ENCODE measurements at regions not wholly inside any gene's neighbourhood (a gene's known extent, or its start where the extent isn't known, plus 50 kb on each side); places are given as distances from the start of the nearest gene placed in this dataset.

DNA sequence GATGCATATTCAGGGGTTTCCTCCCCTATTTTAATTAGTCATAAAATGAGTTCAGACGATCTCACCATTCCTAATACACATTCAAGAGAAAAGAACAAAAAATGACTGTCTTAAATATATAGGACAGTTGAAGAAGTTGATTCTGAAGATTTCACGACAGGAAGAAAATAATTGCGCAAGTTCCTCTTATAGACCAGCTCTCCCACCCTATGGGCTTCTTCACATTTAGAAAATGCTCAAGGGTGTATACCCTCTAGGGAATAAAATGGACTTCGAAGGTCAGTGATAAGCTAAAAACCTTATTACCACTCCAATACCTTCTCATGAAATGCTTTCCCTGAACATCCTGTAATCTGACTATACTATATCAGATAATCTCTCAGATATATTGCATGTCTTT is 149.2 kb upstream of the TEX13C start:
- TF ChIP-seq, protein P1, sequence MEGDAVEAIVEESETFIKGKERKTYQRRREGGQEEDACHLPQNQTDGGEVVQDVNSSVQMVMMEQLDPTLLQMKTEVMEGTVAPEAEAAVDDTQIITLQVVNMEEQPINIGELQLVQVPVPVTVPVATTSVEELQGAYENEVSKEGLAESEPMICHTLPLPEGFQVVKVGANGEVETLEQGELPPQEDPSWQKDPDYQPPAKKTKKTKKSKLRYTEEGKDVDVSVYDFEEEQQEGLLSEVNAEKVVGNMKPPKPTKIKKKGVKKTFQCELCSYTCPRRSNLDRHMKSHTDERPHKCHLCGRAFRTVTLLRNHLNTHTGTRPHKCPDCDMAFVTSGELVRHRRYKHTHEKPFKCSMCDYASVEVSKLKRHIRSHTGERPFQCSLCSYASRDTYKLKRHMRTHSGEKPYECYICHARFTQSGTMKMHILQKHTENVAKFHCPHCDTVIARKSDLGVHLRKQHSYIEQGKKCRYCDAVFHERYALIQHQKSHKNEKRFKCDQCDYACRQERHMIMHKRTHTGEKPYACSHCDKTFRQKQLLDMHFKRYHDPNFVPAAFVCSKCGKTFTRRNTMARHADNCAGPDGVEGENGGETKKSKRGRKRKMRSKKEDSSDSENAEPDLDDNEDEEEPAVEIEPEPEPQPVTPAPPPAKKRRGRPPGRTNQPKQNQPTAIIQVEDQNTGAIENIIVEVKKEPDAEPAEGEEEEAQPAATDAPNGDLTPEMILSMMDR (IDR thresholded peaks at IDR 0.05) = no peak
- no peak for TF ChIP-seq POLR2A (IDR thresholded peaks at IDR 0.05)

DNA sequence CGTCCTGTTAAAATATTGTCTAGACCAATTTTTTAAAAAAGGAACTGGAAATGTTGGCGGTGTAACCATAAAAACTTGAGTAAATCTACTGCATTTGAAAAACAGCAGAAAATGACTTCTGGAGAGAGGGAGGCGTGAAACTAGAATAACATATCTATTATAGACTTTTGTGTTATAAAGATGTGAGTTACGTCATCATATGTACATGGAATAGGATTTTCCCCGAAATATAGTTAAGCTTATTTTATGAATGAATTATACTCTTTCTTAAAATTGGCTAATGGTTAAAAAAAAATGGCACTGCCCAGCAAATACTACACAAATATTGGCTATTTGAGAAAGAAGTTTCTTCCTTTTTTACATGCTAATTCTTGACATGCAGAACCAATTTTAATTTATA is 147.1 kb upstream of the TEX13C start:
- no peak for DNase-seq

More for the DNA sequence above, 149.2 kb upstream of the TEX13C start:
- 77 to 83% methylated on average over 4 of the region's 4 CpGs for WGBS, 2 donors
- intact Hi-C loops (cut with DNase I) = no loop called here
- no peaks in the 10 kb centered on the region for H3K4me1 ChIP-seq
- no peaks in the 10 kb centered on the region for H3K27me3 ChIP-seq
- DNase-seq = no peak
- H3K9me3 ChIP-seq = no peaks in the 10 kb centered on the region
- no peak overlapping the region for H3K27ac ChIP-seq
- no peak overlapping the region for H3K4me3 ChIP-seq
- H3K36me3 ChIP-seq = no peaks in the 10 kb centered on the region

DNA sequence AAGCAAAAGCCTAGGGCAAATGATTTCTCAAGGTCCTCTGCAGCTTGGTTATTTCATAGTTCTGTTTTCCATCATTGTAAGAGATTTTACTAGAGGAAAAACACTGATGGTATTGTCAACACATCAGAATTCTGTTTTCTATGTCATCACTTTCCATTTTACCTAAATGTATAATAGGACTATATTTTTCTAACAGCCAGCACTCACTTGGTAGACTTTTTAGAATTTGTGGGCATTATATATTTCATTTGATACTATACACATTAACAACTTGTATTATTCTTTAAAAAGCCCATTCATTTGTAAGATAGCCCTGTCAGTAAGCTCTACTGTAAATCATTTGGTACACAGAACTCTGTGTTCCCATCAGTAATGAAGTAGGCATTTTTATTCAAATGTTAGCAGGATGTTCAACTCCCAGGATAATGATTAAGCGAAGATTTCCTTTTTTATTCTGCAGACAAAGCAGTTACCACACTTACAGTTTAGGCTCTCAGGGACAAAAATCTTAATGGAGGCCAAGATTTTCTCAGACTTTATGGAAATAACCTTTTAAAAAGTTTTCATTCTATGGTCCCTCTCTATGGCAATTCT is 143.6 kb upstream of the TEX13C start:
- H3K4me1 ChIP-seq = no peaks in the 10 kb centered on the region
- WGBS, 2 donors = 0 to 41% methylated on average over 1 of the region's 1 CpG
- TF ChIP-seq, protein P1 (IDR thresholded peaks at IDR 0.05) = no peak
- TF ChIP-seq POLR2A (IDR thresholded peaks at IDR 0.05) = no peak
- no peak overlapping the region for H3K27ac ChIP-seq
- intact Hi-C loops (cut with DNase I) = no loop called here
- H3K36me3 ChIP-seq = no peaks in the 10 kb centered on the region
- H3K27me3 ChIP-seq = no peaks in the 10 kb centered on the region
- no peak overlapping the region for H3K4me3 ChIP-seq
- no peak for DNase-seq
- no peaks in the 10 kb centered on the region for H3K9me3 ChIP-seq

More for the DNA sequence above, 147.1 kb upstream of the TEX13C start:
- Histone ChIP-seq H3K27me3 (no peaks in the 10 kb centered on the region), H3K27ac (no peak overlapping the region), H3K9me3 (no peaks in the 10 kb centered on the region), H3K36me3 (no peaks in the 10 kb centered on the region), H3K4me3 (no peak overlapping the region), H3K4me1 (no peaks in the 10 kb centered on the region)
- TF ChIP-seq, protein P1 (IDR thresholded peaks at IDR 0.05) = no peak
- 72 to 79% methylated on average over 5 of the region's 5 CpGs for WGBS, 2 donors
- intact Hi-C loops (cut with DNase I) = no loop called here

DNA sequence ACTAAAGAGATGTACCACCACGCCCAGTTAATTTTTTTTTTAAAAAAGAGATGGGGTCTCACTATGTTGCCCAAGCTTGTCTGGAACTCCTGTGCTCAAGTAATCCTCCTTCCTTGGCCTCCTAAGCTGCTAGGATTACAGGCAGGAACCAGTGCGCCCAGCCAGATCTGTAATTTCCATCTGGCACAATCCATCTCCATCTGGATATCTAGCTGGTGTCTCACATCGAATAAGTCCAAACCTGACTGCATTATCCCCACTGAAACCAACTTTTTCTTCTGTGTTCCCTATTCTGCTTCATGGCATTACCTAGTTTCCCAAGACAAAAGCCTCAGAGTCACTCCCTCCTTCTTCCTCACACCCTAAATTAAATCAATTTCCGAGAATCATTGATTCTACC is 125.8 kb upstream of the TEX13C start:
- intact Hi-C loops (cut with DNase I) = no loop called here

DNA sequence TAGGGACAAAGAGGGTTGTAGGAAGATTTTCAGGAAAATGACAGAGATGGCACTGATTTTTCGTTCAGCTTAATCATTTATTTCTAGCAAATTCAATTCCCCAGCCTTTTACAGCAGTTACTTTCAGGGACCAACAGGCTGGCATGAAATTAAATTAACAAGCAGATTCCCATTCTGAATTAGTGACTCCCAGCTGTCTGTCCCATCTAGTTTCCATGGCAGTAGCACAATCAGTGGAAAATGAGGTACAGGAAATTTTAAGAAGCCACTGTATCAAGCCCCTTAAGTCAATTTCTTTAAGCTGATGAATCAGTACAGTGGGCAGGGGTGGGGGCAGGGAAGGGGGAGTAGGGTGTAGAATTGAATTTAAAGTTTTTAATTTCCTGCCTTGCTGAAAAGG is 121.1 kb upstream of the TEX13C start:
- 33 to 57% methylated on average over 1 of the region's 1 CpG for WGBS, 2 donors
- Histone ChIP-seq H3K4me1 (peaks cover 0 to 13% (median 0%) of the 10 kb centered on the region in 3 donors), H3K27me3 (peaks cover 0 to 21% (median 3%) of the 10 kb centered on the region in 4 donors), H3K36me3 (no peaks in the 10 kb centered on the region), H3K27ac (no peak overlapping the region), H3K9me3 (no peaks in the 10 kb centered on the region), H3K4me3 (no peak overlapping the region)
- DNase-seq = no peak
- intact Hi-C loops (cut with DNase I) = no loop called here
- TF ChIP-seq, protein P1 (IDR thresholded peaks at IDR 0.05) = no peak
- TF ChIP-seq POLR2A (IDR thresholded peaks at IDR 0.05) = no peak

More for the DNA sequence above, 125.8 kb upstream of the TEX13C start:
- DNase-seq = no peak
- no peaks in the 10 kb centered on the region for H3K9me3 ChIP-seq
- WGBS, 2 donors = 78 to 82% methylated on average over 4 of the region's 4 CpGs
- H3K27me3 ChIP-seq = no peaks in the 10 kb centered on the region
- H3K4me1 ChIP-seq = no peaks in the 10 kb centered on the region
- TF ChIP-seq, protein P1 (IDR thresholded peaks at IDR 0.05) = no peak
- TF ChIP-seq POLR2A (IDR thresholded peaks at IDR 0.05) = no peak
- H3K4me3 ChIP-seq = no peak overlapping the region
- no peaks in the 10 kb centered on the region for H3K36me3 ChIP-seq
- H3K27ac ChIP-seq = no peak overlapping the region

Data from esophagus squamous epithelium (tissue), 5 donors.